NAMALWA (cell line): ENCODE measurements at regions not wholly inside any gene's neighbourhood (a gene's known extent, or its start where the extent isn't known, plus 50 kb on each side); places are given as distances from the start of the nearest gene placed in this dataset.
"Not testable (repeated sequence)": the region's sequence is repeated elsewhere in the genome, so short reads cannot be mapped to it uniquely, and the experiment has no call there.

Source experiments
- DNase-seq: peaks from one replicate; pipeline ENCODE4 v3.0.0-alpha.2; 2015; ENCODE audit warnings: low spot score

GRCh38 chr2:149800624-149801542 lies 213.3 kb upstream of the MMADHC start:
- DNase-seq = no peak

- DNase-seq = no peak
Measured at GRCh38 chr2:149799013-149799705, 211.6 kb upstream of the MMADHC start.

GRCh38 chr2:149797030-149797429 lies 209.5 kb upstream of the MMADHC start:
- no peak for DNase-seq

GRCh38 chr2:149789549-149789948 lies 202.0 kb upstream of the MMADHC start:
- DNase-seq = no peak

- DNase-seq = no peak
Measured at GRCh38 chr2:149787206-149787605, 199.6 kb upstream of the MMADHC start.

- DNase-seq = no peak
Measured at GRCh38 chr2:149783284-149783683, 195.7 kb upstream of the MMADHC start.

- no peak for DNase-seq
Measured at GRCh38 chr2:149782572-149782971, 195.0 kb upstream of the MMADHC start.

GRCh38 chr2:149781263-149781808 lies 193.8 kb upstream of the MMADHC start:
- no peak for DNase-seq

GRCh38 chr2:149773006-149773405 lies 185.4 kb upstream of the MMADHC start:
- DNase-seq = no peak

GRCh38 chr2:149768320-149768799 lies 180.8 kb upstream of the MMADHC start:
- no peak for DNase-seq

GRCh38 chr2:149767516-149767974 lies 180.0 kb upstream of the MMADHC start:
- no peak for DNase-seq

- DNase-seq = no peak
Measured at GRCh38 chr2:149766339-149766738, 178.8 kb upstream of the MMADHC start.

- DNase-seq = no peak
Measured at GRCh38 chr2:149765636-149766035, 178.1 kb upstream of the MMADHC start.

GRCh38 chr2:149765003-149765402 lies 177.4 kb upstream of the MMADHC start:
- no peak for DNase-seq

- DNase-seq = no peak
Measured at GRCh38 chr2:149763358-149763757, 175.8 kb upstream of the MMADHC start.

- DNase-seq = no peak
Measured at GRCh38 chr2:149761611-149762010, 174.0 kb upstream of the MMADHC start.

GRCh38 chr2:149759382-149759781 lies 171.8 kb upstream of the MMADHC start:
- DNase-seq = not testable (repeated sequence)

- DNase-seq = not testable (repeated sequence)
Measured at GRCh38 chr2:149754722-149755121, 167.1 kb upstream of the MMADHC start.

- no peak for DNase-seq
Measured at GRCh38 chr2:149747456-149747855, 159.9 kb upstream of the MMADHC start.

GRCh38 chr2:149745396-149746230 lies 158.0 kb upstream of the MMADHC start:
- no peak for DNase-seq

- DNase-seq = no peak
Measured at GRCh38 chr2:149744865-149745264, 157.3 kb upstream of the MMADHC start.
